K562 (cell line): ENCODE measurements at regions not wholly inside any gene's neighbourhood (a gene's known extent, or its start where the extent isn't known, plus 50 kb on each side); places are given as distances from the start of the nearest gene placed in this dataset.

Experiments used
- ATAC-seq: fragments of 200-7000 bp; cut with Tn5 transposase; 3 replicates; pipeline ENCODE4 v1.9.1; 2020; ENCODE audit warnings: moderate library complexity
- BruUV-seq: library from RNA; stranded (reverse); fragments of 400-500 nt; replicated peaks from 2 replicates; lab custom pipeline; 2021; lab: Mats Ljungman, UMichigan
- CTCF ChIA-PET: fragments of 300-600 bp; formaldehyde crosslinking; extraction: SDS; loops from one replicate; lab custom pipeline; 2021; ENCODE audit warnings: low intra/inter-chr PET ratio; lab: Yijun Ruan, JAX
- POLR2A ChIA-PET: fragments of 300-600, 350-650 bp; sonication (Branson Sonifier 250); formaldehyde crosslinking; extraction: SDS; loops from one replicate; lab custom pipeline; 2021; ENCODE audit warnings: antibody characterized with exemption, inconsistent platforms; lab: Yijun Ruan, JAX
- DNase-seq, 4 experiments: peaks; one replicate each; pipeline versions ENCODE4 v3.0.0 to v3.0.0-alpha.2; 2011 to 2018; ENCODE audit warnings: low spot score in 3 of 4, mixed read lengths in 3 of 4; ENCODE audit errors: extremely low read depth in 1 of 4
- FAIRE-seq: peaks from 2 replicates; lab custom pipeline; 2011; peaks lifted over from hg19 to GRCh38; lab: Jason Lieb, UNC
- H2AFZ ChIP-seq: 2 replicates; pipeline ENCODE4 v1.6.0; 2011; ENCODE audit warnings: low read depth, low read length, control low read depth, inconsistent platforms
- H3K27ac ChIP-seq: fragments of 200-600 bp; 3 replicates; pipeline ENCODE4 v1.8.0; 2011; ENCODE audit warnings: low read depth, mild to moderate bottlenecking, control low read depth, inconsistent platforms, low read length, moderate library complexity, mixed read lengths; ENCODE audit errors: extremely low read depth
- H3K27me3 ChIP-seq, 2 experiments: fragments of 300-600 bp in 1 of 2; 2 replicates in 1 of 2; 3 replicates in 1 of 2; pipeline versions ENCODE4 v1.6.0 to v1.8.0; 2011; ENCODE audit warnings: inconsistent platforms in 2 of 2, low read length in 2 of 2, mild to moderate bottlenecking in 1 of 2, mixed read lengths in 1 of 2, moderate library complexity in 1 of 2; ENCODE audit not compliant: control insufficient read depth in 2 of 2, insufficient read depth in 2 of 2
- H3K36me3 ChIP-seq: fragments of 300-600 bp; 3 replicates; pipeline ENCODE4 v1.8.0; 2011; ENCODE audit warnings: mild to moderate bottlenecking, low read length, inconsistent platforms; ENCODE audit not compliant: control insufficient read depth, insufficient read depth
- H3K4me1 ChIP-seq, 2 experiments: fragments of 200-600 bp in 1 of 2; replicated peaks in 1 of 2; 2 replicates in 1 of 2; 3 replicates in 1 of 2; pipeline versions ENCODE4 v1.5.1 to v1.8.0; 2011; ENCODE audit warnings: inconsistent platforms in 2 of 2, low read length in 2 of 2, mild to moderate bottlenecking in 1 of 2, mixed read lengths in 1 of 2, moderate library complexity in 1 of 2; ENCODE audit not compliant: control insufficient read depth in 2 of 2, insufficient read depth in 2 of 2
- H3K4me2 ChIP-seq: 2 replicates; pipeline ENCODE4 v1.6.1; 2011; ENCODE audit warnings: low read length, control low read depth, inconsistent platforms, mixed read lengths; ENCODE audit not compliant: insufficient read depth
- H3K4me3 ChIP-seq: fragments of 200-600 bp; sonication (generic), shearing (Covaris generic); 2 replicates; pipeline ENCODE4 v1.5.1; 2016; ENCODE audit warnings: control low read depth, inconsistent platforms
- H3K79me2 ChIP-seq: fragments of 200-600 bp; 3 replicates; pipeline ENCODE4 v1.8.0; 2011; ENCODE audit warnings: low read length, inconsistent platforms; ENCODE audit not compliant: control insufficient read depth, insufficient read depth
- H3K9ac ChIP-seq, 2 experiments: 2 replicates each; pipeline versions ENCODE4 v1.6.0 to v1.6.1; 2011; ENCODE audit warnings: low read depth in 2 of 2, low read length in 2 of 2, control low read depth in 1 of 2, inconsistent platforms in 1 of 2, mild to moderate bottlenecking in 1 of 2, mixed read lengths in 1 of 2; ENCODE audit not compliant: insufficient read depth in 1 of 2
- H3K9me1 ChIP-seq: one replicate; pipeline ENCODE4 v1.6.0; 2011; ENCODE audit warnings: inconsistent platforms, mild to moderate bottlenecking, low read length, moderate library complexity; ENCODE audit not compliant: control insufficient read depth, insufficient read depth
- H3K9me3 ChIP-seq: replicated peaks from 2 replicates; pipeline ENCODE4 v1.5.1; 2011; ENCODE audit warnings: low read depth, low read length, inconsistent platforms; ENCODE audit not compliant: control insufficient read depth, insufficient read depth
- H4K20me1 ChIP-seq: replicated peaks from 2 replicates; pipeline ENCODE4 v1.6.1; 2011; ENCODE audit warnings: low read length, inconsistent platforms, mixed read lengths; ENCODE audit not compliant: control insufficient read depth, insufficient read depth
- HES1 ChIP-seq: fragments of 450-650 bp; IDR thresholded peaks from 2 replicates; pipeline ENCODE4 v1.6.1; 2016; ENCODE audit warnings: low read depth, mild to moderate bottlenecking, moderate library complexity
- POLR2AphosphoS2 ChIP-seq: IDR thresholded peaks from 2 replicates; pipeline ENCODE4 v1.6.1; 2012; ENCODE audit warnings: low read length, improper control_type of control experiment
- SMAD2 ChIP-seq: fragments of 150-350 bp; IDR thresholded peaks from 2 replicates; pipeline ENCODE4 v1.6.1; 2014; ENCODE audit warnings: low read depth, mild to moderate bottlenecking, low read length
- TARDBP ChIP-seq: fragments of 450-650 bp; IDR thresholded peaks from 2 replicates; pipeline ENCODE4 v1.6.1; 2016
- TFE3 ChIP-seq: fragments of 450-650 bp; formaldehyde crosslinking; IDR thresholded peaks from 2 replicates; pipeline ENCODE4 v1.4.0; 2020; ENCODE audit warnings: mild to moderate bottlenecking, mixed read lengths
- ZBTB9 ChIP-seq: fragments of 450-650 bp; formaldehyde crosslinking; IDR thresholded peaks from 2 replicates; pipeline ENCODE4 v1.4.0; 2020; ENCODE audit warnings: mild to moderate bottlenecking, moderate library complexity
- WGBS: fragments of 100-300 bp; shearing (Covaris generic); methylation state at CpG from one replicate; pipeline ENCODE4 v1.1.6; 2016; ENCODE audit warnings: low coverage, mixed read lengths; ENCODE audit not compliant: insufficient coverage; ENCODE audit errors: missing lambda C conversion rate; 5-methylcytosine and 5-hydroxymethylcytosine counted together
- in situ Hi-C: fragments of 300-500 bp; cut with MboI; formaldehyde crosslinking; loops from 4 replicates; pipeline ENCODE4 v1.15.0; 2018; ENCODE audit warnings: inconsistent platforms, mixed read lengths
- intact Hi-C: fragments of 100-400 bp; cut with micrococcal nuclease; formaldehyde crosslinking; loops from 2 replicates; pipeline ENCODE4 v1.14.2; 2022

- Histone ChIP-seq H3K27me3 (no peaks in the 10 kb centered on the region), H3K36me3 (no peaks in the 10 kb centered on the region), H3K27ac (no peak overlapping the region), H3K4me3 (no peak overlapping the region), H3K9me3 (no peaks in the 10 kb centered on the region), H3K4me1 (no peaks in the 10 kb centered on the region), H3K9me1 (no peaks in the 10 kb centered on the region), H2AFZ (no peak overlapping the region), H3K79me2 (no peaks in the 10 kb centered on the region), H4K20me1 (no peaks in the 10 kb centered on the region), H3K4me2 (no peak overlapping the region), H3K9ac (no peak overlapping the region)
- ChIA-PET CTCF (no interaction called here), POLR2A (no interaction called here)
- intact Hi-C loops (no loop called here), in situ Hi-C loops (no loop called here)
- no TSS peak for BruUV-seq
- 0% methylated on average over 3 of the region's 3 CpGs for WGBS
- no peak for ATAC-seq
- no peak for DNase-seq
- no peak for TF ChIP-seq HES1
- TF ChIP-seq TARDBP, result no peak
- no peak for TF ChIP-seq POLR2AphosphoS2
- TF ChIP-seq ZBTB9 (CRISPR knock-in tag), result no peak
- TF ChIP-seq TFE3 (CRISPR knock-in tag), result no peak
- no peak for TF ChIP-seq SMAD2
- FAIRE-seq, result no peak
These were observed 399.9 kb downstream of the GATA3 start for GRCh38 chr10:8454357-8454756.
